Stimulated activated CD4-positive, alpha-beta T cell treated with anti-CD3 and anti-CD28 coated beads, Interleukin-1b, Interleukin-23, amount 100 ng/mL, for 1 hour (primary cell): ENCODE measurements at regions not wholly inside any gene's neighbourhood (a gene's known extent, or its start where the extent isn't known, plus 50 kb on each side); places are given as distances from the start of the nearest gene placed in this dataset.
"Not testable (repeated sequence)": the region's sequence is repeated elsewhere in the genome, so short reads cannot be mapped to it uniquely, and the experiment has no call there.

Experiments
- DNase-seq, 2 donors: peaks; one replicate each; pipeline ENCODE4 v3.0.0-alpha.2; 2020; ENCODE audit warnings: low read depth in 2 of 2

GRCh38 chr13:91203430-91203829 is 144.1 kb upstream of the MIR17HG start:
- no peak for DNase-seq

DNA sequence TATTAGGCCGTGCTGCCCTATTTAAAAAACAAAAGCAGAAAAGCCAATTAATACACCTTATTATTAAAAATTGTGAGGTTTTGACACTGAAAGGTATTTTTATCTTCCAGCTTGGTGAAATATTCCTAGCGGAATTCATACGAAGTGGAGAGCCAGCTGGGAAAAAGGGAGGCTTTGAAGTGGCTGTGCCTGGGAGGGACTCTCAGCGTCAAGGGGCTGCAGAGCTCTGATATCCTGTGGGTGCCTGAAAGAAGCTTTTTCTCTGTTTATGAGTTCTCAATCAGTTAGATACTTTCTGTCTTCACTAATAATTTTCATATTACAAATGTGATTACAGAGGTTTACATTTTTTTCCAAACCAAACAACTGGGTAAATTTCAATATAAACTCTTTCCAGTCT is 140.2 kb upstream of the MIR17HG start:
- no peak for DNase-seq

- no peak for DNase-seq
Observed at GRCh38 chr13:91211510-91211909, 136.0 kb upstream of the MIR17HG start.

DNA sequence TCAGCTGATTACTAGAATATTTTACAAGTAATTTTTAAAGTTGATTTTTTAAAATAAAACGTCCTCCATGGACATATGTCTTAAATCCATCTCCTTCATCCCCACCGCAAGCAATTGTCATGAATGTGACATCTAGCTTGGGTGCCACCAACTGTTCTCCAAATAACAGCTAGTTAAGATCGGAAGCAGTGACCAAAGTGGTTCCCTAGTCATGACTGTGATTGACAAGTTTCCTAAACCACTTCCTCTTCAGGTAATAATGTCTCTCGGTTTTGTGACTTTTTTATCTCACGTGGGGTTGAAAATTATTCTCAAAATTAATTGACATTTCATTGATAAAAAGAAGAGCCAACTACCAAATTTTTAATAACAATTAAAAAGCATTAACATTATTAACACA is 135.3 kb upstream of the MIR17HG start:
- DNase-seq: no peak

GRCh38 chr13:91214031-91214430 is 133.5 kb upstream of the MIR17HG start:
- no peak for DNase-seq

DNA sequence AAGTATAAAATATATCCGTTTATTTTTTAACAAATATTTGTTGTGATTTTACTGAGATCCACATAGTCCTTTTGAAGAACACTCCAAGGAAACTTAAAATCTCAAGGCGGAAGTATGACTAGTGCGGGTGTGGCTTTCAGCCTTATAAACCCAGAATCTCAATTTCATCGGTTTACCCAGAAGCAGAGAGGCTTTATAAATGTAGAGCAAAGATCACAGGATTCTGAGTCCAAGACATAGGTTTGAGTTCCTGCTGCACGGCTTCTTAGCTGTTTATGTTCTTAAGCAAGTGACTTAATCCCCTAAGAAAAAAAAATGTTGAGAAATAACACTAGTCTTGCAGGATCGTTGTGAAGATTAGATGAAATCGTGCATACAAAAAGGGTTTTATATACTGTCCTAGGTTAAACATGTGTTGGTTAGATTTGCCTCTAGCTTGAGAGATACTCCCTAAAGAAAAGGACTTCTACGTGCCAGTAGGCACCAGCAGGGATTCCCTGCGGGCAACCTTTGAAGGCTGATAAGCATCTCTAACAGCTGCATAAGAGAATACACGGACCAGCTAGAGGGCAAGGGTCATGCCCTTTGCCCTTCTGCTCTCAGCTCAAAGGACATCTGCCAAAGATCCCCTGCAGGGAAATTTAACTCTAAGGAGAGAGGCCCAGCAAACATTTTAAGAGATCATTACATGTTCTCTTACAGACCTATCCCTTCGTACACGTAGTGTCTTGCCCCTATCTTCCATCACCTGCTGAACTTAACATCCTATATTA is 130.4 kb upstream of the MIR17HG start:
- no peak for DNase-seq

DNA sequence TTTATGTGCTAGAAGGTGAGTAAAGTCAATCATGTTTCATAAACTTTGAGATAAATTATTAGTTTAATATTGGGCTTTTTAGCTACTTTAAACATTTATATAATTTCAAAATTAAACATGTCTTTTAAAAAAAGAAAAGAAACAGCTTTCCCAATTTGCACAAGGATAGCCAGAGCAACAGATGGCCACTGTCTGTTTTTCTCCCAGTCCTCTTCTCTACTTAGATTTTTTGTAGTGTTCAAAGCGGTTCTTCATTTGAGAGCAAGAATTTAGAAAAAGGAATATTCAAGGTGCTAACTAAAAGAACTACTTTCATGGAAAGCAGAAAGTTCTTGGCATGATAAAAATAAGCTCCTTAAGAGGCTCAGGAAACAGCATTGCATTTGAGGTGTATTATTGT is 128.3 kb upstream of the MIR17HG start:
- no peak for DNase-seq

GRCh38 chr13:91220872-91221271 is 126.6 kb upstream of the MIR17HG start:
- DNase-seq: no peak

DNA sequence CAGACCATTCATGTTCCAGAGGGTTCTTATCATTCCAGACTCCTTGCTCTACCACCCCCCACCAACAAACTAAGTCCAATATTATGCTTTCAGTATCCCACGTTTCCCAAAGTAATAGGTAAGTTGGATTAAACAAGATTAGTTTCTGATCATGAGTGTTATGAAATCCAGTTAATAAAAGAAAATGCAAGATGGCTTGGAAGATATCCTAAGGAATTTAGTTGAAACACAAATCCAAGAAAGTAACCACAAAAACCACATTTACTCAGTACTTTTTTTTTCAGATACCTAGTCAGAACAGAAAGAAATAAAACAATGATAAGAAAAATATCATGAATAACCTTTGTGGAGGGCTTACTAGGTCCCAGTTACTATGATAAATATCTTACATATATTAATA is 119.4 kb upstream of the MIR17HG start:
- DNase-seq: no peak

DNA sequence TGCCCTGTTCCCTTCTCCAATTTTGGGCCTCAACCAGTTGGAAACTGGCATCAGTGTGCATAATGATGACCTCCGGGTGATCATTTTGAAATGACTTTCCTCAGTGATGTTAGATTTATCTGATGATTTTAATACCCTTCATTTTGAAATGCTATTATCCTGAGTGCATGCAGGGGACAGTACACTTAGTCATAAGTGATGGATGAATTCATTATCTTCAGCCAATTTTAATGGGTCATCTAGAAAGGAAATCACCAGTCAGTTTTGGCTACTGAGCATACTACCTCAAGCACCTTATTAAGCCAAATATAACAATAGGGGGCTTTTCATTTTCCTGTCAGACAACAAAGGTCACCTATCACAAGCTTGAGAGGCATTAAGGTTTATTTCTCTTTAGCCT is 118.5 kb upstream of the MIR17HG start:
- DNase-seq: no peak

GRCh38 chr13:91232716-91233115 is 114.8 kb upstream of the MIR17HG start:
- no peak for DNase-seq

DNA sequence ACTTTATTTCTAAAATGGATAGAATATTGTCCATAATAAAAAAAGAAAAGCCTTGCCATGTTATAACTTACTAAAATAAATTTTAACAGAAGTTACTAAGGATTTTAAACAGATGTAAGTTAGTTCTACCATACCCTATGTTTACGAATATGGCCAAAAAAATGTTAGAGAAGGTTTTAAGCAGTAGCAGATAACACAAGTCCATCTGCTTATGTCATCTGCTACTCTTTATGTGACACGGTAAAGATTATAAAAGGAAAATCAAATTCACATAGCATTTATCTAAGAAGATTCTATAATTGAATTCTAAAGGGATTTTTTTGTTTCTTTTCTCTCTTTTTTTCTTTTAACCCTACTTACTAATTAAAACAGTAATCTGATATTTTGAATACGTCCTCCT is 114.2 kb upstream of the MIR17HG start:
- no peak for DNase-seq

DNA sequence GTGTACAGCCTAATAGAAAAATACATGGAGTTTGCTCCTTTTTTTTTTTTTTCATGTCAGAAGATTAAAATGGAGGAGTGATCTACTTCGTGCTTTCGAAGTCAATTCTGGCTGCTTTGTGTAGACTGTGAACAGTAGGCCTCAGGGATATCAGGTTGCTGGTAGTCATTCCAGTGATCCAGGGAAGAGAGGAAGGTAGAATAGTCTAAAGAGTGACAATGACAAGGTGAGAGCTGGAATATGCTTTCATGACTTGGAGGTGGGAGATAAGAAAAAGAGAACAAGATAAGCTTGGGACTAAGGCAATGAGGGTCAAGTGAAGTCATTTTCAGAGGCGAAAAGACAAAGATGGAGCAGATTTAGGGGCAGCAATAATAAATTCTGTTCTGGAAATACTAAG is 111.3 kb upstream of the MIR17HG start:
- no peak for DNase-seq

DNA sequence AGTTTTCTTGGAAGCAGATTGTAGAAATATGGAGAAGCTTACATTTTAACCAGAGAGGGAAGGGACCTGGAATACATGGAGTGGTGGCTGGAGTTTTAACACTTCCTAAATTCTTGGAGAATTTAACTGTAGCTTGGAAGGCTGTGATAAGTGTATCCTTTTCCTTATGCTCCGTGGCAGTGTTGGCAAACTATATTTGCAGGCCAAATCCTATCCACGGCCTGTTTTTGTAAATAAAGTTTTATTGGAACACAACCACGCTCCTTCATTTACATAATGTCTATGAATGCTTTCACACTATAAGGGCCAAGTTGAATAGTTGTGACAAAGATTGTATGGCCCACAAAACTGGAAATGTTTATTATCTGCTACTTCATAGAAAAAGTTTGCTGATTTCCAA is 110.6 kb upstream of the MIR17HG start:
- DNase-seq: no peak

GRCh38 chr13:91238036-91238435 is 109.5 kb upstream of the MIR17HG start:
- no peak for DNase-seq

GRCh38 chr13:91240341-91240740 is 107.1 kb upstream of the MIR17HG start:
- no peak for DNase-seq

DNA sequence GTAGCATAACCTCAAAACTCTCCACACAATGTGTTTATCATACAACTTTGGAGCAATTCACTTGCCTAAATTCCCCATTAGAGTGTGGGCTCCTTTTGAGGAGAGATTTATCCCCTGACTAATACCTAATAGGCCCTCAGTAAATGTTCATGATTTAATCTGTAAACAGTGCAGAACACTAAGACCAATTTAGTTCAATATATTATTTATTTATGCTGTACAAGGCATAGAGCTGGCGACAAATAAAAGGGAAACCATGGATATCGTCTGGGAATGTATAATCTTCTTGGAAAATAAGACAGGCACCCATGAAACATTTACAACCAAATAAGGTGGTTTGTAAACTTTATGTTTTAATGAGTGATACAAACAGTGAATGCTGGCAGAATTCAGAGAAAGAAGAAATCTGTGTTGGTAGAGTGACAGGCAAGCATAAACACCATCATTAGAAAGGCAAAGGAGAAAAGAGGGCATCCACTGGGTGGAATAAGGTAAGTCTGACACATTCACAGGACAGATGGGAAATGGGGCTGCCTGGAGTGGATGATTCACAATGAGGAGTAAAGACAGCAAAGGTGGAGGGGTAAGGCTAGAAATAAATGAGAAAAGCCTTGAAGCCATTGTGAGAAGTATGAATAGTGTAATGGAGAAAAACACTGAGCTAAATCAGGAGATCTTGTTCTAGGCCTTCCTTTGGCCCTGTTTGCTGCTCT is 106.1 kb upstream of the MIR17HG start:
- DNase-seq: no peak

DNA sequence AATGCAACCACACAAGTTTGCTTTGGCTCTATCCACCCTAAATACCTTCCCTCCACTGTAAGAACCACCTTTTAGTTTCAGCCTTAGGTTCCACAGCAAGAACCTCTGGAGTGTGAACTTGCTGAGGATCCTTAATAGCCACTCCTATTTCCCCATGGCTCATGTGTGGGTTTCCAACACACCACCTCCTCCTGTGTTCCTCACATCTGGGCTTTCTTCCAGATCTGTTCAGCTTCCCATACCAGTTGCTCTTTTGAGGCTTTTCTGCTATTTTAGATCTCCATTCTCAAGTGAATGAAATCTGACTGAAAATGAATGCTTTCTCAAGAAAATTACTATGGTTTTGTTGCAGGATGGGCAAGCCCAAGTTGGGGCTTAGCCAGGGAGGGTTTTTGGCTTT is 104.8 kb upstream of the MIR17HG start:
- no peak for DNase-seq

DNA sequence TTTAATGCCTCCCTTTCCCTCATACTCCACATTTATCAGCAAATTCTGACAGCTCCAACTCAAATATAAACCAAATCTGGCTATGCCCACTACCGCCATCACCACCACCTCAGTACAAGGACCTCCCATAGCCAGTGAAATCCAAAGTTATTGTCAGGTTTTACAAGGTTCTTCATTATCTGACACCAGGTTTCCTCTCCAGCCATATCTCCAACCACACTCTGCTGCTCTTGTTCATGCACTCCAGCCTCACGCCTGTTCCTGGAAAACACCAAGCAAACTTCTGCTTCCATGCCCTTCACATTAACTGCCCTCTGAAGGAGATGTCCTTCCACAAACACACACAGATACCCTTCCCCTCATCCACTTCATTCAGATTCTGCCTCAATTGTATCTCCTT is 102.2 kb upstream of the MIR17HG start:
- no peak for DNase-seq

- no peak for DNase-seq
Observed at GRCh38 chr13:91247768-91248167, 99.7 kb upstream of the MIR17HG start.

- DNase-seq: no peak
Observed at GRCh38 chr13:91248249-91248648, 99.2 kb upstream of the MIR17HG start.

DNA sequence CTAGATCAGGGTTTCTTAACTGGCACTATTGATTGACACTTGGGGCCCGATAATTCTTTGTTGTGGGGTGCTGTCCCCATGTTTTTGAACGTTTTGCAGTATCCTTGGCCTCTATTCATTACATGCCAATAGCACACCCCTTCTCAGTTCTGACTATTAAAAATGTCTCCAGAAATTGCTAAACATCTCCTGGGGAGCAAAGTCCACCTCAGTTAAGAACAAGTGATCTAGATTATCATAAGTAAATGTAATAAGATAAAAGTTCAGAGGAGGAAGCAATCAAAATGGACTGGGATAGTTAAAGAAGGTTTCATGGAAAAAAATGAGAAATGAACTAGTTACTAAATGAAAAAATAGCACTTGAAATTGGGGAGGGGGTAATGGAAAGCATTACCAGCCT is 98.1 kb upstream of the MIR17HG start:
- no peak for DNase-seq

DNA sequence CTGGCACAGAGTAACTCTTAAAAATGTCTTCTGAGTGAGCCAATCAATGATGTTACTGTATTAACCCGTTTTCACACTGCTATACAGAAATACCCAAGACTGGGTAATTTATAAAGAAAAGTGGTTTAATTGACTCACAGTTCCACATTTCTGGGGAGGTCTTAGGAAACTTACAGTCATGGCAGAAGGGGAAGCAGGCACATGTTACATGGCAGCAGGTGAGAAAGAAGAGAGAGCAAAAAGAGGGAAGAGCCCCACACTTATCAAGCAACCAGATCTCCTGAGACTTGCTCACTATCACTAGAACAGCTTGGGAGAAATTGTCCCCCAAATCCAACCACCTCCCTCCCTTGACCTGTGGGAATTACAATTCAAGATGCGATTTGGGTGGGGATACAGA is 97.6 kb upstream of the MIR17HG start:
- DNase-seq: no peak

DNA sequence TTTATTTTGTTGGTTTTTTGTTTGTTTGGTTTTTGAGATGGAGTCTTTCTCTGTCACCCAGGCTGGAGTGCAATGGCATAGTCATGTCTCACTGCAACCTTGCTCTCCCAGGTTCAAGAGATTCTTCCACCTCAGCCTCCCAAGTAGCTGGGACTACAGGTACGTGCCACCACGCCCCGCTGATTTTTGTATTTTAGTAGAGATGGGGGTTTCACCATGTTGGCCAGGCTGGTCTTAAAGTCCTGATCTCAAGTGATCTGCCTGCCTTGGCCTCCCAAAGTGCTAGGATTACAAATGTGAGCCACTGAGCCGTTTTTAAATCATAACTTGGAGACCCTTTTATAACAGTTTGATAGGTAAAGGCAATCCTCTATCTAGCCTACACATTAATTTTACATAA is 95.9 kb upstream of the MIR17HG start:
- not testable (repeated sequence) for DNase-seq
